OCI-LY3 (cell line): ENCODE measurements at regions not wholly inside any gene's neighbourhood (a gene's known extent, or its start where the extent isn't known, plus 50 kb on each side); places are given as distances from the start of the nearest gene placed in this dataset.

ENCODE experiments used
- EZH2phosphoT487 ChIP-seq: fragments of 200-600 bp; shearing (Covaris generic); IDR thresholded peaks from 2 replicates; pipeline ENCODE4 v1.6.1; 2018; ENCODE audit warnings: antibody characterized with exemption, mixed run types, low read depth
- TF ChIP-seq, protein P1 (sequence below): fragments of 200-600, 300-600 bp; sonication (generic); IDR thresholded peaks from 2 replicates; pipeline ENCODE4 v1.5.1; 2014; ENCODE audit warnings: antibody characterized with exemption, low read length, low read depth

DNA sequence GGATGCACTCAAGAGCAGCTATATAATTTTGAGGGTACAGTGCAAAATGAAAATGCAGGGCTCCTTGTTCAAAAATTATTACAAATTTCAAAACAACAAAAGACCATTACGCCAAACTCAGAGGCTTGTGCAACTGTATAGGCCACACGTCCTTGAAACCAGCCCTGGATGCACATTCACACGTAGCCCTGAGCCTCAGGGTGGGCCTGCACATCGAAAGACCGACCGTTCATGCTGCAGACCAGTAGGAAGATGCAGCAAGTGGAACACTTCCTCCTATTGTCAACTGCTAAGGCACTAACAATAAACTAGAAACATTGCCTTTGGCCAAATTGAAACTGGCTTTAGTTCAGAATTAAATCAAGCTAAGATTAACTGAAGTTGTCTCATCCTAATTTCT, 174.7 kb downstream of the SHOX2 start:
- TF ChIP-seq, protein P1, sequence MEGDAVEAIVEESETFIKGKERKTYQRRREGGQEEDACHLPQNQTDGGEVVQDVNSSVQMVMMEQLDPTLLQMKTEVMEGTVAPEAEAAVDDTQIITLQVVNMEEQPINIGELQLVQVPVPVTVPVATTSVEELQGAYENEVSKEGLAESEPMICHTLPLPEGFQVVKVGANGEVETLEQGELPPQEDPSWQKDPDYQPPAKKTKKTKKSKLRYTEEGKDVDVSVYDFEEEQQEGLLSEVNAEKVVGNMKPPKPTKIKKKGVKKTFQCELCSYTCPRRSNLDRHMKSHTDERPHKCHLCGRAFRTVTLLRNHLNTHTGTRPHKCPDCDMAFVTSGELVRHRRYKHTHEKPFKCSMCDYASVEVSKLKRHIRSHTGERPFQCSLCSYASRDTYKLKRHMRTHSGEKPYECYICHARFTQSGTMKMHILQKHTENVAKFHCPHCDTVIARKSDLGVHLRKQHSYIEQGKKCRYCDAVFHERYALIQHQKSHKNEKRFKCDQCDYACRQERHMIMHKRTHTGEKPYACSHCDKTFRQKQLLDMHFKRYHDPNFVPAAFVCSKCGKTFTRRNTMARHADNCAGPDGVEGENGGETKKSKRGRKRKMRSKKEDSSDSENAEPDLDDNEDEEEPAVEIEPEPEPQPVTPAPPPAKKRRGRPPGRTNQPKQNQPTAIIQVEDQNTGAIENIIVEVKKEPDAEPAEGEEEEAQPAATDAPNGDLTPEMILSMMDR = no peak
- no peak for TF ChIP-seq EZH2phosphoT487
